HG03045 (cell line): ENCODE measurements at regions not wholly inside any gene's neighbourhood (a gene's known extent, or its start where the extent isn't known, plus 50 kb on each side); places are given as distances from the start of the nearest gene placed in this dataset.

Experiments
- ATAC-seq: cut with Tn5 transposase; IDR thresholded peaks from one replicate; pipeline ENCODE4 v1.9.1; 2021; ENCODE audit warnings: mild to moderate bottlenecking, moderate library complexity; ENCODE audit not compliant: unreplicated experiment

DNA sequence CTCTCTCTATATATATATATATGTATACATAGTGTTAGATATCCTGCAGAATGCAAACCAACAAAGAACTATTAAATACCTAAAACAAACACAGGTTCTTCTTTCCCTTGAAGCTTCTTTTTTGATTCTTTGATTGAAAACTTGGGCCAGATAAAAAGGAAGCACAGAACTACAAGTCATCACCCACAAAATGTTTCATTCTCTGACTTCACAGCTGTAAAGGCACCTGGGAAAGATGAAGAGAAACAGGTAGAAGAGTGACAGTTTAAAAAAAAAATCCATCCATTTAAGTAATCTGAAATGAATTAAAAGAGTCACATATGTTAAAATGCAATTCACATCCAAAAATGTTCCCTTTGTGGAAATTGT lies 90.7 kb upstream of the FNDC3A start:
- ATAC-seq: no peak

DNA sequence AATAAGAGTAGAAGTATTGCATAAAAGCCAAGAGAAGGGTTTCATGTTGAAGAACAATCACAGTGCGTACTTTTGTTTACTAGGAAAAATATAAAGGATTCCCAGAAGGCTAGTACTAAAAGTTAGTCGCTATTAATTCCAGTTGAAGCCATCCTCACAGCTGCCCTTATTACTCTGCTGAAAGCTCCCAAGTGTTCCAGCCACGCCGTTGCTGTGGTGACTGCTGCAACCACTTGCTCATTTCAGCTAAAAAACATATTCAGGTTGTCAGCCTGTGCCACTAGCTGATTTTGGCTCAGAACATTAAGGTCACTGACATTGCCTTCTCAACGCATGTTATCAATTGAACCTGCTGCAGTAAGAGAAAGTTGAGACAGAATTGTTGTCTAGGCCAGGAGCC lies 87.1 kb upstream of the FNDC3A start:
- ATAC-seq: no peak

DNA sequence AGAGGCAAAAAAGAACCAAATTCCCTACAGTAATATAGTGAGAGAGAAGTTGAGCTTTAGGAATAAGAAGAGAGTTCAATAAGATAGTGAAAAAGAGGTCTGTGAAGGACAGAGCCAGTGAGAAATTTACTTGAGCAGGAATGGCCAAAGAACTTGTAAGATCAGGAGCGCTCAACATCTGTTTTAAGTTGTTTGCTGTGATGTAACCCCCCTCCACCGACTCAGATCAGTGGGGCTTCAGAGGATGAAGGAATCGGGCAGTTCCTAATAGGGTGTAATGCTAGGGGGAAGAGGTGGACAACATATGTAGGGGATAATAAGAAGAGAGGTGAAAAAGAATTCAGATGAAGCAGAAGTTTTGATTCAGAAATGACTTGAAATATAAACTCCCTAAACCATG lies 85.3 kb upstream of the FNDC3A start:
- ATAC-seq: no peak

DNA sequence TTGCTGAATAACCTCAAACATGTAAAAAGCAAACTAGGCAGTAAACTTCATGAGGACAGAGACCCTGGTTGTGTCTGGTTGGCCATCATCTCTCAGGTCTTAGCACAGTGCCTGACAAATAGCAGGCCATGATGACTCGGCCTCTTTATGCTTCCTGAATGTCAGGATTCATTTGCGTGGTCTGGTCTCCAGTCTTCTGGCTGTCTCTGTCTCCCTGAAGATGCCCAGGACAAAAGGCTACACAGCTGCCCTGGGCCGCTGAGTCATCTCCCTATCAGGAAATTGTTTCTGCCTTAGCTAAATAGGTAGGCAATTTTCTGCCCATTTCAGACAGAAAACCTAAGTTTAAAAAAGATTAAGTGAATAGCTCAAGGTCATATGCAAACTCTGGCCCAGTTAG lies 84.1 kb upstream of the FNDC3A start:
- no peak for ATAC-seq

DNA sequence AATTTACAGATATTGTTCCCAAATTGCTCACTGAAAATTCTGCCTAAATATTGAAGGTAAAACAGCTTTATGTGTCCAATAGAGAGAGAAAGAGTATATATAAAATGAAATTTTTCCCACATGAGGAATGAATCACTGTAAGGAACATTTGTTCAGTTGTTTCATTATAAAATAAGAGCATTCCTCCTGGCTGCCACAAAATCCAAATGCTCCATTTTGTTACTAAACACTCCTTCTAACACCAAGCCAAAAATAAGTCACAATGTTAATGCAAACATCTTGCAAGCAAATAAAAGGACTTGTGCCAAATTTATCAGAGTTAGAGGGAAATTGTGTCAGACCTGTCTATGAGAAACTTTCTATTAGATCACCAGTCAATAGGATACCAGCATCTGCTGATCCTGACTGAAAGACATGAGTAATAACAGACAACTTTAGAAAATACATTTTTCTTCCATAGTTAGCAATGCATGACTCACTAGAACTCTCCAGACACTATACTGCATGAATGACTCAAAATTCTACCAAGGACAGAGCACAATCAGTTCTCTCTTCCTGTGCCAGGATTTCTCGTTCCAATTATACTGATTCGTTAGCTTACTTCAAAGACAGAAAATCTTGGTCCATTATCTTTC lies 83.5 kb upstream of the FNDC3A start:
- ATAC-seq: peak; percentile 86

DNA sequence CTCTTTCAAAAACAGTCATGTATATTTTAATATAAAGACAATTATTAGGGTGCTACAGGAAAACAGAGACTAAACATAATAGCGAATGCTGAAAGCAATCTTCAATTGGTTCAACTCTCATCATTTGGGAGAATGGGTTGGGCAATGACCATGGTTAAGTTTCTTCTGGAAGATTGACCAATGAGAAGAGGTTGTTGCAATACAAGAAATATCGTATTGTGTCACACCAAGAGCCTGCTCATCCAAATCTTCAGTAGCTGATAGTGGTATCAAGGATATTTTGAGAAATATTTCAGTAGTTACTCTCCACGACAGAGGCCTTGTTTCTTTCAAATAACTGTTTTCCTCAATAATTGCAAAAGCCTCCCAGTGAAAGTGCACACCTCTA lies 83.0 kb upstream of the FNDC3A start:
- ATAC-seq: no peak

DNA sequence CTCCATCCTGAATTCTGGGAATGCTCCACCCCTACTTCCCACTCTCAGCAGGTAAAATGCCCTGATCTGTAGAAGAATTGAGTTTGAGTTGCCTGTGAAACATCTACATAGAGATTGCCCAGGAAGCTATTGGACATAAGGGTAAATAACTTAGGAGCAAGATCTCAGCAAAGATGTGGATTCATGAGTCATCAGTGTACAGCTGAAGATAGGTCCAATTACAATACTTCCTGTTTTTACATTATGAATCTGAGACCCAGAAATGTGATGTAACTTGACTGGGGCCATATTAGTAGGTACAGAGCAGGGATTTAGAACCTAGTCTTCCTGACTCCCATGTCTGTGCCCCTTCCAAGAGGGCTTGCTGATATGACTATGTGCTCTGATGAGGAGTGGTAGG lies 79.4 kb upstream of the FNDC3A start:
- ATAC-seq: no peak

DNA sequence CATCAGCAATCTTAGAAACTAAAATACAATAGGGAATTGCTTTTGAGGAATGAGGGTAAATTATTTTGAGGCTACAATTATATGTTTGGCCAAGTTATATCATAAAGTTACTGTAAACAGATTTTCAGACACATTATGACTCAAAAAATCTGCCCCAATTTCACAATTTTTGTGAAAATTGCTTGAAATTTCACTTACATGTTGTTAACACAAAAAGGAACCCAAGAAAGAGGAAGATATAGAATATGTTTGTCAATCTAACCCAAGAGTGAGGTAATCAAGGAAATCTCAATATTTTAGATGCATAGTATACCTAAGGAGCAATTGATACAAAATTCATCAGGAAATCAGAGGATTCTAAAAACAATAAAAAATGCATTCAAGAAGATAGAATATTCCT lies 73.9 kb upstream of the FNDC3A start:
- no peak for ATAC-seq

DNA sequence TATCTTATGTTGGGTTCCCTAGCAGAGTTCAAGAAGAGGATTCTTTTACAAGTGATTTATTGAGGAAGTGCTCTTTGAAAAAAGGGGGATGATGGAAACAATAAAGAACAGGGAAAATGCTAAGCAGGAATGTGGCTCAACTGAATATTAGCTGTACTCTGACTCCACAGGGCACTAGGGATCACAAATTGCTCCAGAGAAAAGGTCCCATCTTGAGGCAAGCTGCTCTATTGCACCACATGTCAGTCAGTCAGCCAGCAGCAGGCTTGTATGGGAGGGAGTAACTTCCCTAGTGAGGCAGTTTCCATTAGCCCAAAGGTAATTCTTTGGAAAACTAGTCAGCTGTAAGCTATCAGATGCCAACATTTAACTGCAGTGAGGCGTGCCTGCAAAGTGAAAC lies 73.3 kb upstream of the FNDC3A start:
- no peak for ATAC-seq

DNA sequence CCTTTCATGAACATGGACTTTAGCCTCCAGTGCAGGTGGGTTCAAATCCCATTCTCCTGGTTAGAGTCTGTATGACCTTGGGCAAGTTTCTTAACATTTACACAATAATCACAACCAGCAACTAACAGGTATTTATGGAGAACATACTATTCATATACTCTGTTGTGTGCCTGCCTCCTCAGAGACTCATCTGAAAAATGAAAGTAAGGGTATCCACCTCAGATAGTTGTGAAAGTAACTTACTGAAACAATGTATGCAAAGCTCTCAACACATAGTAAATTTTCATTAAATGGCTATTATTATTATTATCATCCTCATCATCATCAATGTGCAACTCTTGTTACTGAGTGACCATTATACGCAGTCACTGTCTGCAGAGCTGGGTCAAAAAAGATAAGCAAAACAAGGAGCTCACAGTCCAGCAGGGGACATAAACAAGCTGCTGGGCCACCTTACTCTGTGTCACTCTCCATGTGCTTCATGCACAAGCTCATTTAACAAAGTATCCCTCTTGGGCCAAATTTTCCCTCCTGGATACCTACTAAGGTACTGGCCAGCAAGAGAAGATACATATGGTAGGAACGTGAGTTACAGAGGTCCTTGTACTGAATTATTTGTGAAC lies 70.9 kb upstream of the FNDC3A start:
- no peak for ATAC-seq

DNA sequence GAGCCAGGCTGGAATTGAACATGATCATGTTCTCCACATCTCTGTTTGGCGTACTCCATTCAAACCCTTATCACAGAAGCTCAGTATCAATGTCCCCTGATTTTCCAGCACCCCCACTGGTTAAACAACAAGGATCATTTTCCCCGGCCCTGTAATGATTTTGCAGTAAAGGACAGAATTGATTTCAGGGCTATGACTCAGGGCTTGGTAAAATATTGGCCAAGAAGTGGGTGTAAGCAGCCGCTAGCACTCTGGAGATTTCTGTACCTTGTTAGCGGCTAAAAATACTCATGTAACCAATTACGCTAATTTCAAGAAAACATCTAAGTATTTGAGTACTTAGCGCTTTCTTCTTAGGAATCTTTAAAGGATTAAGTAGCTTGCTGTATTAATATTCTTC lies 69.5 kb upstream of the FNDC3A start:
- no peak for ATAC-seq

DNA sequence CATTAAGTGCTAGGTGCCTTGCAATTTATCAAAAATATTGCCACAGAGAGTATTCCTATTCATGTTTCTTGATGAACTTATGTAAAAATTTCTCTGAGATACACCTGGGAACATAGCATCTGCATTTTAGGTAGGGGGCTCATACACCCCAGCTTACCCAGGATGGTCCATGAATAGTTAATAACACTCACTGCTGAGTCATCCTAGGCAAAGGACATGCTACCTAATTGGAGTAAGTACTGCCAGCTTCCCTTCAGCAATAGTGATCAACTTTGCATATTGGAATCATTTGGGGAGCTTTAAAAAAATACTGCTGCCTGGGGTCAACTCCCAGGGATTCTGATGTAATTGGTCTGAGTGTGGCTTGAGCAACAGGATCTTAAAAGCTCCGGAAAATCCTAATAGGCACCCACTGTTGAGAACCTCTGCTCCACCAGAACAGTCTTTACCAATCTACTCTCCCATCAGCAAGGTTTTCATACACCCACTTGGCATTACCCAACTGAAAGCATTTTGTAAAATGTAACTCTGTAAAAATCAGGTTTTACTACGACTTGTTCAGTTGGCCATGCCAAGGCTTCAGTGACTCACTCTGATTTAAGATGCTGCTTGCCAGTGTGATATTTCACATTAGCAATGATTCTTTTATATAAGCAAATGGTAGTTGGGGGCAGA lies 67.2 kb upstream of the FNDC3A start:
- ATAC-seq: no peak

DNA sequence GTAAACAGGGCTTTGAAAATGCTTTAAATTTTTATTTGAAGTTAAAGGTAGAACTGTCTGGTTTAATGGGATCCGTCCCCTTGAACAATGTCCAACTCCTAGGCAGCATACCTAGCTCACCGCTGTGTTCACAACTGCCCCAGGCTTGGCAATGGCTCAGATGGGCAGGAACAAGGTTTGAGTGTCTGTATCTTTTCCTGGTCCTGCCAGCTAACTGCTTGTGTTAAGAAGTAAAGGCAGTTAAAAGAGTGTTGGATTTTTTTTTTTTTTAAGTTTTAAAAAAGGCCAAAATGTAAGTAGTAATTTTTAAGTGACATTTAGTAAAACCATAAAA lies 66.7 kb upstream of the FNDC3A start:
- no peak for ATAC-seq

DNA sequence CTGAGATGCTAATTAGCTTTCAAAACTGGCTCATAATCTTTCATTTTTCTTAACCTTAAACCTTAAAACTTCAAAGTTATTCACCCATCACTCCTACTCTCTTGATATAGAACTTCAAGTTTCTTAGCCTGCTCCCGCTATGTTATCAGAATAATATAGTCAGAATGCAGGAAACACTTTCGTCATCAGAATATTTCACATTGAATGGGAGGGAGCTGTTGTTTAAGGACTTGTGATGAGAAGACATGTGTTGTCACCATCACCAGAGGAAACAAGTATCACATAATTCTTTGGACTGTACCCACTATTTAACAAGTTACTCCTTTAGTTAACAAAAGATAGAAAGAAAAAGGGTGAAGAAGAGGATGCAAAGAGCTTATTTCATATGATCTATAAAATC lies 65.0 kb upstream of the FNDC3A start:
- no peak for ATAC-seq

DNA sequence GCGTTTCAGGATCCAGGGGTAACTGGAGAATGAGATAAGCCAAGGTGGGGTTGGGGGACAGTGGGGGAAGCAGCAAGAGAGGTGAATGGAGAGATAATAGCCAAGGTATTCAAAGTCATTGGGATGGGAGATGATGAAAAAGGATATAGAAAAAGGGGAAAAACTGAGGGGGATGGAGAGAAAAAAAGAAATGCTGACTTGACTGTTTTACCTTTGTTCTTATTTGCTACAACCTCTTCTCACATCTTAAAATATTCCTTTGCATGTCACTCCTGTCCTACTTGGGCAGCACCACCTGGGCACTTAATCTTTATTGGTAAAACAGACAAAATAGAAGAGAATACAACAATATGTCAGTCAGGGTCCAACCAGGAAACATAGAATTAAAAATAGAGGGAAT lies 56.0 kb upstream of the FNDC3A start:
- no peak for ATAC-seq

DNA sequence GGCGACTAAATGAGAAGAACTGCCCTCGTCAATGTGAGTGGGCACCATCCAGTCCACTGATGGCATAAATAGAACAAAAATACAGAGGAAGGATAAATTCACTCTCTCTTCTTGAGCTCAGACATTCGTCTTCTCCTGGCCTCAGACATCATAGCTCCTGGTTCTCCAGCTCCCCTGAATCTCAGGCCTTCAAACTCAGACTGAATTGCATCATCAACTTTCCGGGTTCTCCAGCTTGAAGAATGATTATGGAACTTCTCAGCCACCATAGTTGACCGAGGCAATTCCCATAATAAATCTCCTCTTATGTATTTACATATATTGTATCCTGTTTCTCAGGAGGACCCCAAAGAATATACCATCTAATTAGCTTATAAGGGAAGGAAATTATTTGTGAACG lies 55.0 kb upstream of the FNDC3A start:
- ATAC-seq: no peak

DNA sequence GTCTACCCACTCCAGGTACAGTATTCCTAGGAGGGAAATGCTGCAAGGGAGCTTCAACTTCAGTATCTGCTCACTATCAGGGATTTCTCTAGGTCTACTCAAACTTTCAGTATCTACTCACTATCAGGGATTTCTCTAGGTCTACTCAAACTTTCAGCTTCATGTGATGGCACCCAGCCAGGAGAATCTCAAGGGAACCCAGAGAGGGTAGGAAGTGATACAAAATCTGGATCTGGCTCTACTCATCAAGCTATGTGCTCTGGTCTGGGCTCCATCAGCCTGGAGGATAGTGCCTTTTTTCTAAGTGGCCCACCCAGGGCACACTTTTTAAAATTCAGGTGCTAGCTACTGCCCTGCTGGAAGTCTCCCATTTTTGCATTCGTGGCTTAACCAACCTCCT lies 52.3 kb upstream of the FNDC3A start:
- ATAC-seq: no peak

DNA sequence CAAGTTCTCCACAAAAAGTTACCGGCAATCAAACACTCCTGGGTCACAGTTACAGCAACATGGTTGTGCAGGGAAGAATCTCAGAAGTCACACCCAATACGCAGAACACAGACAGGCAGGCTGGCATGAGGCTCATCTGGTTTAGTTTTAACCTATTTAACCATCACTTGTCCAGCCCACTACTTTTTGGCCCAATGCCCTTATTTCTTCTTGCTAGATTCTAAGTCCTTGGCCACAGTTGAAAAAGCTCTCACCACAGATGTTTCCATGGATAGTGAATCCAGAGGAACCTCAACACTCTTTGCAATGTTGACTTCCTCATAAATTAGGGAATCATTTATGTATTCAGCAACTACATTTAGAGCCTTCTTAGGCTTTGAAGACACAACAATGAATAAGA lies 50.7 kb upstream of the FNDC3A start:
- ATAC-seq: no peak
